ENCODE measurements at regions not wholly inside any gene's neighbourhood (a gene's known extent, or its start where the extent isn't known, plus 50 kb on each side); places are given as distances from the start of the nearest gene placed in this dataset.
"Not testable (repeated sequence)": the region's sequence is repeated elsewhere in the genome, so short reads cannot be mapped to it uniquely, and the experiment has no call there.

GRCh38 chr4:64095398-64095797 is 313.9 kb downstream of the TECRL start:
- H3K4me1 Mint-ChIP-seq (ENCODE audit: unreplicated experiment), result no peaks in the 10 kb centered on the region
- no peaks in the 10 kb centered on the region for H3K9me3 Mint-ChIP-seq
- no peaks in the 10 kb centered on the region for H3K27me3 Mint-ChIP-seq
- DNase-seq (ENCODE audit: extremely low spot score, unreplicated experiment), result no peak
- no peak for TF ChIP-seq CTCF (conservative IDR thresholded peaks at IDR 0.05)
- no peaks in the 10 kb centered on the region for H3K36me3 Mint-ChIP-seq
- H3K4me3 Mint-ChIP-seq, result no peak overlapping the region
- H3K27ac Mint-ChIP-seq, result no peak overlapping the region

- H3K27me3 Mint-ChIP-seq, result no peaks in the 10 kb centered on the region
- H3K36me3 Mint-ChIP-seq, result no peaks in the 10 kb centered on the region
- no peak overlapping the region for H3K4me3 Mint-ChIP-seq
- no peaks in the 10 kb centered on the region for H3K9me3 Mint-ChIP-seq
- no peak for DNase-seq (ENCODE audit: extremely low spot score, unreplicated experiment)
- no peaks in the 10 kb centered on the region for H3K4me1 Mint-ChIP-seq (ENCODE audit: unreplicated experiment)
- TF ChIP-seq CTCF (conservative IDR thresholded peaks at IDR 0.05), result no peak
- no peak overlapping the region for H3K27ac Mint-ChIP-seq
Measured at GRCh38 chr4:64079316-64079715, 329.9 kb downstream of the TECRL start.

GRCh38 chr4:64068096-64068495 is 341.2 kb downstream of the TECRL start:
- H3K4me1 Mint-ChIP-seq (ENCODE audit: unreplicated experiment), result no peaks in the 10 kb centered on the region
- no peak overlapping the region for H3K27ac Mint-ChIP-seq
- DNase-seq (ENCODE audit: extremely low spot score, unreplicated experiment), result no peak
- H3K36me3 Mint-ChIP-seq, result no peaks in the 10 kb centered on the region
- H3K27me3 Mint-ChIP-seq, result no peaks in the 10 kb centered on the region
- no peaks in the 10 kb centered on the region for H3K9me3 Mint-ChIP-seq
- TF ChIP-seq CTCF (conservative IDR thresholded peaks at IDR 0.05), result no peak
- no peak overlapping the region for H3K4me3 Mint-ChIP-seq

GRCh38 chr4:64062991-64063390 is 346.3 kb downstream of the TECRL start:
- no peaks in the 10 kb centered on the region for H3K36me3 Mint-ChIP-seq
- H3K4me3 Mint-ChIP-seq, result no peak overlapping the region
- H3K9me3 Mint-ChIP-seq, result no peaks in the 10 kb centered on the region
- TF ChIP-seq CTCF (conservative IDR thresholded peaks at IDR 0.05), result no peak
- DNase-seq (ENCODE audit: extremely low spot score, unreplicated experiment), result no peak
- no peaks in the 10 kb centered on the region for H3K27me3 Mint-ChIP-seq
- no peaks in the 10 kb centered on the region for H3K4me1 Mint-ChIP-seq (ENCODE audit: unreplicated experiment)
- no peak overlapping the region for H3K27ac Mint-ChIP-seq

- not testable (repeated sequence) for H3K36me3 Mint-ChIP-seq; H3K27me3 Mint-ChIP-seq; H3K4me3 Mint-ChIP-seq; H3K27ac Mint-ChIP-seq; H3K9me3 Mint-ChIP-seq; DNase-seq (ENCODE audit: extremely low spot score, unreplicated experiment); H3K4me1 Mint-ChIP-seq (ENCODE audit: unreplicated experiment)
Measured at GRCh38 chr4:64037033-64037432, 372.2 kb downstream of the TECRL start.

- TF ChIP-seq CTCF (conservative IDR thresholded peaks at IDR 0.05), result no peak
- Mint-ChIP-seq H3K4me1 (ENCODE audit: unreplicated experiment) (no peaks in the 10 kb centered on the region), H3K27me3 (no peaks in the 10 kb centered on the region), H3K4me3 (no peak overlapping the region), H3K9me3 (peaks cover 13% of the 10 kb centered on the region), H3K36me3 (no peaks in the 10 kb centered on the region), H3K27ac (no peak overlapping the region)
- DNase-seq (ENCODE audit: extremely low spot score, unreplicated experiment), result no peak
Measured at GRCh38 chr4:64022560-64022959, 386.7 kb downstream of the TECRL start.
